GM18867 (cell line): ENCODE measurements at regions not wholly inside any gene's neighbourhood (a gene's known extent, or its start where the extent isn't known, plus 50 kb on each side); places are given as distances from the start of the nearest gene placed in this dataset.
A peak's percentile ranks its signal among the peaks of the same experiment; 100 is the strongest.

Experiments
- ATAC-seq: cut with Tn5 transposase; IDR thresholded peaks from one replicate; pipeline ENCODE4 v1.9.1; 2021; ENCODE audit warnings: mild to moderate bottlenecking, moderate library complexity; ENCODE audit not compliant: unreplicated experiment

- ATAC-seq: no peak
Observed at GRCh38 chr6:137751768-137752560, 115.1 kb upstream of the TNFAIP3 start.

- ATAC-seq: peak; percentile 72
Observed at GRCh38 chr6:137754366-137754765, 112.7 kb upstream of the TNFAIP3 start.

GRCh38 chr6:137754866-137755265, 112.2 kb upstream of the TNFAIP3 start:
- ATAC-seq: peak; percentile 21

GRCh38 chr6:137755284-137755683, 111.8 kb upstream of the TNFAIP3 start:
- ATAC-seq: no peak

- no peak for ATAC-seq
Observed at GRCh38 chr6:137756788-137757187, 110.3 kb upstream of the TNFAIP3 start.

GRCh38 chr6:137758661-137759060, 108.4 kb upstream of the TNFAIP3 start:
- no peak for ATAC-seq

- ATAC-seq: no peak
Observed at GRCh38 chr6:137759624-137760023, 107.4 kb upstream of the TNFAIP3 start.

- no peak for ATAC-seq
Observed at GRCh38 chr6:137761072-137761471, 106.0 kb upstream of the TNFAIP3 start.

GRCh38 chr6:137761487-137761886, 105.6 kb upstream of the TNFAIP3 start:
- no peak for ATAC-seq

- ATAC-seq: no peak
Observed at GRCh38 chr6:137762168-137763090, 104.6 kb upstream of the TNFAIP3 start.

GRCh38 chr6:137763436-137763835, 103.6 kb upstream of the TNFAIP3 start:
- ATAC-seq: no peak

GRCh38 chr6:137763886-137764285, 103.2 kb upstream of the TNFAIP3 start:
- no peak for ATAC-seq

GRCh38 chr6:137764464-137764863, 102.6 kb upstream of the TNFAIP3 start:
- no peak for ATAC-seq

GRCh38 chr6:137765059-137765458, 102.0 kb upstream of the TNFAIP3 start:
- ATAC-seq: no peak

- no peak for ATAC-seq
Observed at GRCh38 chr6:137766596-137767370, 100.3 kb upstream of the TNFAIP3 start.

- ATAC-seq: no peak
Observed at GRCh38 chr6:137767465-137767864, 99.6 kb upstream of the TNFAIP3 start.

GRCh38 chr6:137767911-137768690, 99.0 kb upstream of the TNFAIP3 start:
- peak; percentile 87 for ATAC-seq

GRCh38 chr6:137768935-137769334, 98.1 kb upstream of the TNFAIP3 start:
- no peak for ATAC-seq

- no peak for ATAC-seq
Observed at GRCh38 chr6:137769797-137770362, 97.2 kb upstream of the TNFAIP3 start.
